Coronary artery (tissue), 2 donors: ENCODE measurements at regions not wholly inside any gene's neighbourhood (a gene's known extent, or its start where the extent isn't known, plus 50 kb on each side); places are given as distances from the start of the nearest gene placed in this dataset.
"Not testable (repeated sequence)": the region's sequence is repeated elsewhere in the genome, so short reads cannot be mapped to it uniquely, and the experiment has no call there.

Experiments used
- DNase-seq: peaks from one replicate; pipeline ENCODE4 v3.0.0-alpha.2; 2017; ENCODE audit warnings: low spot score
- H3K27ac ChIP-seq, 2 donors: fragments of 200-600 bp; sonication (generic); one replicate each; pipeline ENCODE4 v1.5.1; 2016 to 2019
- H3K4me3 ChIP-seq: fragments of 200-600 bp; sonication (generic); 2 replicates; pipeline ENCODE4 v1.5.1; 2016; ENCODE audit warnings: mild to moderate bottlenecking, moderate library complexity
- CTCF ChIP-seq: fragments of 200-600 bp; sonication (generic); IDR thresholded peaks from one replicate; pipeline ENCODE4 v1.5.1; 2019; ENCODE audit warnings: antibody characterized with exemption

GRCh38 chr20:11497545-11497944, 420.1 kb upstream of the BTBD3 start:
- TF ChIP-seq CTCF = no peak
- no peak for DNase-seq
- no peak overlapping the region for H3K4me3 ChIP-seq
- no peak overlapping the region for H3K27ac ChIP-seq

GRCh38 chr20:11499101-11499634, 418.5 kb upstream of the BTBD3 start:
- no peak for TF ChIP-seq CTCF

GRCh38 chr20:11502061-11502460, 415.6 kb upstream of the BTBD3 start:
- no peak for TF ChIP-seq CTCF
- H3K27ac ChIP-seq = no peak overlapping the region
- H3K4me3 ChIP-seq = no peak overlapping the region
- DNase-seq = no peak

More at GRCh38 chr20:11499101-11499634, 418.5 kb upstream of the BTBD3 start:
- Histone ChIP-seq H3K27ac (no peak overlapping the region), H3K4me3 (no peak overlapping the region)
- DNase-seq = no peak

- no peak for TF ChIP-seq CTCF
- no peak for DNase-seq
- Histone ChIP-seq H3K27ac (no peak overlapping the region), H3K4me3 (no peak overlapping the region)
These were observed 415.0 kb upstream of the BTBD3 start for GRCh38 chr20:11502671-11503070.

- TF ChIP-seq CTCF = no peak
- DNase-seq = no peak
- no peak overlapping the region for H3K27ac ChIP-seq
- no peak overlapping the region for H3K4me3 ChIP-seq
These were observed 407.9 kb upstream of the BTBD3 start for GRCh38 chr20:11509776-11510175.

GRCh38 chr20:11511821-11512220, 405.9 kb upstream of the BTBD3 start:
- DNase-seq = no peak
- TF ChIP-seq CTCF = no peak
- Histone ChIP-seq H3K4me3 (no peak overlapping the region), H3K27ac (no peak overlapping the region)

- not testable (repeated sequence) for H3K4me3 ChIP-seq, H3K27ac ChIP-seq
These were observed 404.4 kb upstream of the BTBD3 start for GRCh38 chr20:11513241-11513745.

More at GRCh38 chr20:11513241-11513745, 404.4 kb upstream of the BTBD3 start:
- DNase-seq = not testable (repeated sequence)
